T-helper 22 cell (primary cell): ENCODE measurements at regions not wholly inside any gene's neighbourhood (a gene's known extent, or its start where the extent isn't known, plus 50 kb on each side); places are given as distances from the start of the nearest gene placed in this dataset.

Experiments used
- DNase-seq: peaks from one replicate; pipeline ENCODE4 v3.0.0-alpha.2; 2020; ENCODE audit warnings: low read depth

GRCh38 chr12:88994971-88995370, 357.3 kb downstream of the DUSP6 start:
- DNase-seq: no peak

- DNase-seq: no peak
Measured at GRCh38 chr12:88994537-88994936, 357.8 kb downstream of the DUSP6 start.

GRCh38 chr12:88993651-88994050, 358.6 kb downstream of the DUSP6 start:
- DNase-seq: no peak

GRCh38 chr12:88986056-88986455, 366.2 kb downstream of the DUSP6 start:
- no peak for DNase-seq

- DNase-seq: no peak
Measured at GRCh38 chr12:88985631-88986030, 366.7 kb downstream of the DUSP6 start.

- no peak for DNase-seq
Measured at GRCh38 chr12:88985011-88985410, 367.3 kb downstream of the DUSP6 start.

GRCh38 chr12:88982694-88983093, 369.6 kb downstream of the DUSP6 start:
- no peak for DNase-seq

GRCh38 chr12:88977115-88977514, 375.2 kb downstream of the DUSP6 start:
- DNase-seq: no peak

GRCh38 chr12:88973998-88974397, 378.3 kb downstream of the DUSP6 start:
- no peak for DNase-seq

GRCh38 chr12:88970740-88971139, 381.6 kb downstream of the DUSP6 start:
- DNase-seq: no peak

GRCh38 chr12:88969127-88969526, 383.2 kb downstream of the DUSP6 start:
- no peak for DNase-seq

- no peak for DNase-seq
Measured at GRCh38 chr12:88960213-88960878, 380.1 kb upstream of the KITLG start.

- no peak for DNase-seq
Measured at GRCh38 chr12:88958946-88959345, 378.7 kb upstream of the KITLG start.

GRCh38 chr12:88958153-88958552, 377.9 kb upstream of the KITLG start:
- DNase-seq: no peak

GRCh38 chr12:88957358-88957757, 377.1 kb upstream of the KITLG start:
- no peak for DNase-seq

GRCh38 chr12:88955531-88955930, 375.3 kb upstream of the KITLG start:
- no peak for DNase-seq

- DNase-seq: no peak
Measured at GRCh38 chr12:88953029-88953586, 372.8 kb upstream of the KITLG start.

GRCh38 chr12:88952562-88952942, 372.3 kb upstream of the KITLG start:
- no peak for DNase-seq

- DNase-seq: no peak
Measured at GRCh38 chr12:88951860-88952561, 371.7 kb upstream of the KITLG start.

GRCh38 chr12:88951177-88951576, 370.9 kb upstream of the KITLG start:
- DNase-seq: no peak

- DNase-seq: no peak
Measured at GRCh38 chr12:88947486-88948043, 367.3 kb upstream of the KITLG start.

GRCh38 chr12:88946372-88946997, 366.2 kb upstream of the KITLG start:
- no peak for DNase-seq
